Ascending aorta (tissue), 2 donors: ENCODE measurements at regions not wholly inside any gene's neighbourhood (a gene's known extent, or its start where the extent isn't known, plus 50 kb on each side); places are given as distances from the start of the nearest gene placed in this dataset.

Experiments used
- DNase-seq, 2 donors: peaks; one replicate each; pipeline ENCODE4 v3.0.0-alpha.2; 2019; ENCODE audit warnings: low spot score in 2 of 2
- H3K27ac ChIP-seq, 2 donors: fragments of 200-600 bp; sonication (generic); one replicate each; pipeline ENCODE4 v1.5.1; 2016 to 2017; ENCODE audit warnings: mild to moderate bottlenecking in 1 of 2
- H3K27me3 ChIP-seq: fragments of 200-600 bp; sonication (generic); one replicate; pipeline ENCODE4 v1.5.1; 2017
- H3K36me3 ChIP-seq, 2 donors: fragments of 200-600 bp; sonication (generic); one replicate each; pipeline ENCODE4 v1.5.1; 2016
- H3K4me1 ChIP-seq, 2 donors: fragments of 200-600 bp; sonication (generic); one replicate each; pipeline ENCODE4 v1.5.1; 2016 to 2017; ENCODE audit warnings: mild to moderate bottlenecking in 1 of 2
- H3K4me3 ChIP-seq, 2 donors: fragments of 200-600 bp; sonication (generic); one replicate each; pipeline ENCODE4 v1.5.1; 2016 to 2017; ENCODE audit warnings: mild to moderate bottlenecking in 1 of 2
- H3K9me3 ChIP-seq, 2 donors: fragments of 200-600 bp; sonication (generic); one replicate each; pipeline ENCODE4 v1.5.1; 2016
- intact Hi-C: fragments of 100-400 bp; cut with DNase I; formaldehyde crosslinking; loops from one replicate; pipeline ENCODE4 v1.15.1; 2023
- TF ChIP-seq, protein P1 (sequence below), 3 experiments: fragments of 200-600 bp in 2 of 3; fragments of 450-650 bp in 1 of 3; sonication (generic) in 2 of 3; IDR thresholded peaks; one replicate each; pipeline ENCODE4 v1.5.1; 2016 to 2019; ENCODE audit warnings: antibody characterized with exemption in 3 of 3, mild to moderate bottlenecking in 1 of 3, moderate library complexity in 1 of 3

DNA sequence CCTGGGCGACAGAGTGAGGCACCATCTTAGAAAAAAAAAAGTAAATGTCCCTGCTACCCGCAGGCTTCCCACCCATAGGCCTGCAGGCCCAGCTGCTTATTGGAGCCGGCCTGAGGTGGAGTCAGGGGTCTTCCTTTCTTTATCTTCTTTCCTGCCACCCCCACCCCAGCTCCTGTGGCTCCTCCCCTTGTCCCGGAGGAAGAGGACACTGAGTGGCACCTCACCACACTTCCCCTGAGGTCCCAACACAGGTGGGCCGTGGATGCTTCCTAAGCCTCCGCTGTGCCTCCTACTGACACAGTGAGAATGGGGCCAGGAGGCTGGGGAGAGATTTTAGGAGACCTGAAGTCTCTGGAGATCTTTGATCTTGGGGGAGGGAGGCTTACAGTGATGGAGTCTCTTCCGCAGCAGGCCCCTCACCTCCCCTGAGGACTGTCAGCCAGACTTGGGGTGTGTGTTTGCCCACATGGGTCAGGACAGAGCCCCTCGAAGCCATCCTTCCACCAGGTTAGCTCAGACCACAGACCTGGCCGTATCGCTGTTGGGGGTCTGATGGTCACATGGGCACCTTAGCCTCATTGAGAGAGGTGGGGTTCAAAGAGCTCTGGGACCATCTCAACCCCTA is 135.4 kb upstream of the IER5L start:
- no peak for DNase-seq
- no peak overlapping the region for H3K27ac ChIP-seq
- peaks cover 10 to 36% of the 10 kb centered on the region in 2 donors for H3K4me1 ChIP-seq
- no peaks in the 10 kb centered on the region for H3K27me3 ChIP-seq
- no peak overlapping the region for H3K4me3 ChIP-seq
- H3K9me3 ChIP-seq, result no peaks in the 10 kb centered on the region
- TF ChIP-seq, protein P1, sequence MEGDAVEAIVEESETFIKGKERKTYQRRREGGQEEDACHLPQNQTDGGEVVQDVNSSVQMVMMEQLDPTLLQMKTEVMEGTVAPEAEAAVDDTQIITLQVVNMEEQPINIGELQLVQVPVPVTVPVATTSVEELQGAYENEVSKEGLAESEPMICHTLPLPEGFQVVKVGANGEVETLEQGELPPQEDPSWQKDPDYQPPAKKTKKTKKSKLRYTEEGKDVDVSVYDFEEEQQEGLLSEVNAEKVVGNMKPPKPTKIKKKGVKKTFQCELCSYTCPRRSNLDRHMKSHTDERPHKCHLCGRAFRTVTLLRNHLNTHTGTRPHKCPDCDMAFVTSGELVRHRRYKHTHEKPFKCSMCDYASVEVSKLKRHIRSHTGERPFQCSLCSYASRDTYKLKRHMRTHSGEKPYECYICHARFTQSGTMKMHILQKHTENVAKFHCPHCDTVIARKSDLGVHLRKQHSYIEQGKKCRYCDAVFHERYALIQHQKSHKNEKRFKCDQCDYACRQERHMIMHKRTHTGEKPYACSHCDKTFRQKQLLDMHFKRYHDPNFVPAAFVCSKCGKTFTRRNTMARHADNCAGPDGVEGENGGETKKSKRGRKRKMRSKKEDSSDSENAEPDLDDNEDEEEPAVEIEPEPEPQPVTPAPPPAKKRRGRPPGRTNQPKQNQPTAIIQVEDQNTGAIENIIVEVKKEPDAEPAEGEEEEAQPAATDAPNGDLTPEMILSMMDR (IDR thresholded peaks at IDR 0.05), result no peak
- H3K36me3 ChIP-seq, result no peaks in the 10 kb centered on the region
- intact Hi-C loops, result no loop called here

DNA sequence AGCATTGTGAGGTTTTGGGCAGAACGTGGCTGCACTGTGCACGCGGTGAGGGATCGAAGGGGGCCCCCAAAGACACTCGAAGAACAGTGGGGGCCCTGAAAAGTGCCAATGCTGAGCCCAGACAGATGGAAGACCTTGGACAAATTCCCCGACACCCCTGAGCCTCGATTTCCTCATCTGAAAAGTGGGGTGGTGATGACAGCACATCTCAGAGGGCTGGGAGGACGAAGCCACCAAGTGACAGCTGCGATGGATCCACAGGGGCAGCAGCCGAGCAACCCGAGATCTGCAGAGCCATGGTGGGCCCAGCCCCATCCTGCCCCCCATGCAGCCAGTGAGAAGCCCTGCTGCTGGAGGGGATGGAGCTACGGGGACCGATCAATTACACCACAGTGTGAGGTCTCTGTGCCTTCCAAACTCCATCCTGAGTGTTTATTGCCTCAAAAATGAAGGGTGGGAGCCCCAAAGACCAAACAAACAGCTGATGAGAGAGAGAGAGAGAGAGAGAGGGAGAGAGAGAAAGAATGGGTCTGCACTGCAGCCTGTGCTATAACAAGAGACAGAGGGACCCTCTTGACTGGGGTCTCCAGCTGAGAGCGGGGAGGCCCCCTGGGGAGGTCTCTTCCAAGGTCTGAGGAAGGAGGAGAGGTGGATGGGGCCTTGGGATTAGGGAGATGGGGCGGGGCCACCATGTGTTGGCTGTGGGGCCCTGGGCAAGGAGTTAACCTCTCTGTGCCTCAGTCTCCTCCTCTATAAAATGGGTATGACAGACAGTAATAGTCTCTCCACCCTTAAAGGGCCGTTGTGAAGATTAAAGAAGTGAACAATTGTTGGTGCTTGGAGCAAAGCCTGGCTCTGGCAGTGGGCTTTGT is 134.4 kb upstream of the IER5L start:
- no peaks in the 10 kb centered on the region for H3K27me3 ChIP-seq
- peaks cover under 1 to 27% of the 10 kb centered on the region in 2 donors for H3K4me1 ChIP-seq
- no peak overlapping the region for H3K4me3 ChIP-seq
- DNase-seq, result no peak
- TF ChIP-seq, protein P1 (IDR thresholded peaks at IDR 0.05), result no peak
- intact Hi-C loops, result no loop called here
- H3K36me3 ChIP-seq, result no peaks in the 10 kb centered on the region
- H3K27ac ChIP-seq, result no peak overlapping the region
- H3K9me3 ChIP-seq, result no peaks in the 10 kb centered on the region

DNA sequence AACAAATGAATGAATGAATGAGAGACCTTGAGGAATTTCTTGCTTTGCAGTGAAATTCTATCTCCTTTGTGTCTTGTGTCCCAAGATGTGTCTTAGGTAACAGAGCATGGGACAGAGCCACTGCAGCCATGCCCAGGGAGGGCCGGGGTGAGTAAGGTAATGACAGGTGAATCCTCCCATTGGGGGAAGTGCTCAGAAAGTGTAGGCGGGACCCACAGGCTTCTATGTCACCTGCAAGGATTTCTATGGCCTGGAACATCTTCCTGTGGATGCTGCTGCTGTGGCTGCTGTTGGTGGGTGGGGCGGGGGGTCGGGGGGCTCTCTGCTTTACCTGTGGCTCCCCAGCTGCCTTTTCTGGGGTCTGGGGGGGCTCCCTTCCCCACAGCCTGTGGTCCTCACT is 133.6 kb upstream of the IER5L start:
- no peaks in the 10 kb centered on the region for H3K36me3 ChIP-seq
- intact Hi-C loops, result no loop called here
- no peak for DNase-seq
- H3K27ac ChIP-seq, result no peak overlapping the region
- H3K9me3 ChIP-seq, result no peaks in the 10 kb centered on the region
- peaks cover 0 to 20% of the 10 kb centered on the region in 2 donors for H3K4me1 ChIP-seq
- H3K4me3 ChIP-seq, result no peak overlapping the region
- H3K27me3 ChIP-seq, result no peaks in the 10 kb centered on the region
- TF ChIP-seq, protein P1 (IDR thresholded peaks at IDR 0.05), result no peak

DNA sequence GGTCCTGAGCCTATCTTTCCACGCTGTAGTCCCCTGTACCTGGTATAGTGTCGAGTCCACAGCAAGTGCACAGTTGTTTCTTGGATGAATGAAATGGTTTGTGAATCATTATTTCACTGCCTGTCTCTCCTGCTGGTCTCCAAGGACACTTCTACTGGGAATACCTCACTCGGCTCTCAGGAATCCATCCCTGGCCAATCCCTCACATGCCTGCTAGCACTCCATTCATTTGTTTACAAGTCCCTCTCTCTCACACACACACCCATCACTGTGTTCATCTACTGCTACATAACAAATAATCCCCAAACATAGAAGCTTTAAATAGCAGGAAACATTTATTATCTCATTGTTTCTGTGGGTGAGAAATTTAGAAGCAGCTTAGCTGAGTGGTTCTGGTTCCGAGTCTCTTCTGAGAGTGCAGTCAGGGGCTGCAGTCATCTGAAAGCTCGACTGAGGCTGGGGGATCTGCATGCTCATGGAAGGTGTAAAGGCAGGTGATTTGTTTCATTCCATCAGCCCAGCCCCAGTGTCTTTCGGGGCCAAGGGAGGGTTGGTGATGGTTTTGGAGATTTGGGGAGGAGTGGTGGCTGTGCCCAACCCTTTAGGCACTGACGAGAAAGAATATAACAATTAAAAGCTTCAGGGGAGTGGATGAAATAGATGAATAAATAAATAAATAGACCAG is 132.7 kb upstream of the IER5L start:
- intact Hi-C loops, result no loop called here
- DNase-seq, result no peak
- TF ChIP-seq, protein P1 (IDR thresholded peaks at IDR 0.05), result no peak

DNA sequence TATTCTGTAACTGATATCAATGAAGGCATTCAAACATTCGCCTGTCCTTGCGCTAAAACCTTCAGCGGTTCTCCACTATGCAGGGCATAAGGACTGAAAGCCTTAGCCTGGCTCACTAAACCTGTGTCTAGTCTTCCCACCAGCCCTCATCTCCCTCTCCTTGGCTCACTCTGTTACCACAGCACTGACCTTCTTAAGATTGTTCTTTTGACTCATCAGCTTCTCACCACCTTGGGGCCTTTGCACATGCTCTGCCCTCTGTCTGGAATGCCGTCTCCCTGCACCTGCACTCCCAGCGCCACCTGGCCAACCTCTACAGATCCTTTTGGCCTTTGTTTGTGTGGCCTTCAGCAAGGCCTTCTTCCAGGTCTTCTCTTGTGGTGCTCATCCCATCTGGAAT is 131.8 kb upstream of the IER5L start:
- H3K9me3 ChIP-seq, result no peaks in the 10 kb centered on the region
- DNase-seq, result no peak
- H3K36me3 ChIP-seq, result no peaks in the 10 kb centered on the region
- no peak overlapping the region for H3K27ac ChIP-seq
- intact Hi-C loops, result no loop called here
- no peaks in the 10 kb centered on the region for H3K27me3 ChIP-seq
- TF ChIP-seq, protein P1 (IDR thresholded peaks at IDR 0.05), result no peak
- no peak overlapping the region for H3K4me3 ChIP-seq
- H3K4me1 ChIP-seq, result peaks cover 0 to 3% of the 10 kb centered on the region in 2 donors

More for the DNA sequence above, 132.7 kb upstream of the IER5L start:
- H3K36me3 ChIP-seq, result no peaks in the 10 kb centered on the region
- no peaks in the 10 kb centered on the region for H3K27me3 ChIP-seq
- no peak overlapping the region for H3K4me3 ChIP-seq
- H3K9me3 ChIP-seq, result no peaks in the 10 kb centered on the region
- H3K4me1 ChIP-seq, result peaks cover 0 to 12% of the 10 kb centered on the region in 2 donors
- H3K27ac ChIP-seq, result no peak overlapping the region
